ENCODE measurements at regions not wholly inside any gene's neighbourhood (a gene's known extent, or its start where the extent isn't known, plus 50 kb on each side); places are given as distances from the start of the nearest gene placed in this dataset.

DNA sequence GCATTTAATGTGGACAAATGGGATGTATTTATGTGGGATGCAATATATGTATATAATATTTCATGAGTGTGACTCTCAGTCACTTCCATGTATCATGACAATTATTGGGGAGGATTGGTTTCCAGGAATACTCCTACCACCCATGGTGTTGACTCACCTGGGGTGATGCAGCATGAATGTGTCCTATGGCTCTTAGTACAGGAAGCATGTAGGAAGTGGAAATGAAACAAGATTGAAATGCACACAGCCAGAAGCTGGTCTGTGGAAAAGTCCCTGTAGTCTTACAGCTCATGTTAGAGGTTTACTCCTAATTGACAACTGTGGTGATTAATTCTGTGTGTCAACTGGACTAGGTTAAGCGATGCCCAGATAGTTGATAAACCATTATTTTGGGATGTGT is 89.3 kb upstream of the HAAO start:
- H3K9me3 ChIP-seq (ENCODE audit: control insufficient read depth in 4 of 4, insufficient read depth in 3 of 4, low read length in 3 of 4) = no peaks in the 10 kb centered on the region
- WGBS, 2 donors = 69 to 87% methylated on average over 1 of the region's 1 CpG
- H3K27me3 ChIP-seq (ENCODE audit: control insufficient read depth in 3 of 3, insufficient read depth in 3 of 3, low read length in 2 of 3) = no peaks in the 10 kb centered on the region
- no peaks in the 10 kb centered on the region for H3K36me3 ChIP-seq (ENCODE audit: control insufficient read depth in 4 of 4, insufficient read depth in 4 of 4, low read length in 4 of 4)
- peaks cover 0 to 27% (median 2%) of the 10 kb centered on the region in 5 donors for H3K4me1 ChIP-seq (ENCODE audit: control insufficient read depth in 5 of 5, insufficient read depth in 5 of 5, low read length in 5 of 5)
- TF ChIP-seq, protein P1, sequence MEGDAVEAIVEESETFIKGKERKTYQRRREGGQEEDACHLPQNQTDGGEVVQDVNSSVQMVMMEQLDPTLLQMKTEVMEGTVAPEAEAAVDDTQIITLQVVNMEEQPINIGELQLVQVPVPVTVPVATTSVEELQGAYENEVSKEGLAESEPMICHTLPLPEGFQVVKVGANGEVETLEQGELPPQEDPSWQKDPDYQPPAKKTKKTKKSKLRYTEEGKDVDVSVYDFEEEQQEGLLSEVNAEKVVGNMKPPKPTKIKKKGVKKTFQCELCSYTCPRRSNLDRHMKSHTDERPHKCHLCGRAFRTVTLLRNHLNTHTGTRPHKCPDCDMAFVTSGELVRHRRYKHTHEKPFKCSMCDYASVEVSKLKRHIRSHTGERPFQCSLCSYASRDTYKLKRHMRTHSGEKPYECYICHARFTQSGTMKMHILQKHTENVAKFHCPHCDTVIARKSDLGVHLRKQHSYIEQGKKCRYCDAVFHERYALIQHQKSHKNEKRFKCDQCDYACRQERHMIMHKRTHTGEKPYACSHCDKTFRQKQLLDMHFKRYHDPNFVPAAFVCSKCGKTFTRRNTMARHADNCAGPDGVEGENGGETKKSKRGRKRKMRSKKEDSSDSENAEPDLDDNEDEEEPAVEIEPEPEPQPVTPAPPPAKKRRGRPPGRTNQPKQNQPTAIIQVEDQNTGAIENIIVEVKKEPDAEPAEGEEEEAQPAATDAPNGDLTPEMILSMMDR (IDR thresholded peaks at IDR 0.05; ENCODE audit: control extremely low read depth, extremely low read depth) = no peak
- no peak overlapping the region for H3K9ac ChIP-seq (ENCODE audit: insufficient read depth in 1 of 2, low read length in 2 of 2)
- H3K4me3 ChIP-seq = no peak overlapping the region
- DNase-seq (no peak), ATAC-seq (ENCODE audit: insufficient read depth, low FRiP score) (no peak)
- no peak overlapping the region for H3K27ac ChIP-seq (ENCODE audit: low read depth in 1 of 2, low read length in 1 of 2)

DNA sequence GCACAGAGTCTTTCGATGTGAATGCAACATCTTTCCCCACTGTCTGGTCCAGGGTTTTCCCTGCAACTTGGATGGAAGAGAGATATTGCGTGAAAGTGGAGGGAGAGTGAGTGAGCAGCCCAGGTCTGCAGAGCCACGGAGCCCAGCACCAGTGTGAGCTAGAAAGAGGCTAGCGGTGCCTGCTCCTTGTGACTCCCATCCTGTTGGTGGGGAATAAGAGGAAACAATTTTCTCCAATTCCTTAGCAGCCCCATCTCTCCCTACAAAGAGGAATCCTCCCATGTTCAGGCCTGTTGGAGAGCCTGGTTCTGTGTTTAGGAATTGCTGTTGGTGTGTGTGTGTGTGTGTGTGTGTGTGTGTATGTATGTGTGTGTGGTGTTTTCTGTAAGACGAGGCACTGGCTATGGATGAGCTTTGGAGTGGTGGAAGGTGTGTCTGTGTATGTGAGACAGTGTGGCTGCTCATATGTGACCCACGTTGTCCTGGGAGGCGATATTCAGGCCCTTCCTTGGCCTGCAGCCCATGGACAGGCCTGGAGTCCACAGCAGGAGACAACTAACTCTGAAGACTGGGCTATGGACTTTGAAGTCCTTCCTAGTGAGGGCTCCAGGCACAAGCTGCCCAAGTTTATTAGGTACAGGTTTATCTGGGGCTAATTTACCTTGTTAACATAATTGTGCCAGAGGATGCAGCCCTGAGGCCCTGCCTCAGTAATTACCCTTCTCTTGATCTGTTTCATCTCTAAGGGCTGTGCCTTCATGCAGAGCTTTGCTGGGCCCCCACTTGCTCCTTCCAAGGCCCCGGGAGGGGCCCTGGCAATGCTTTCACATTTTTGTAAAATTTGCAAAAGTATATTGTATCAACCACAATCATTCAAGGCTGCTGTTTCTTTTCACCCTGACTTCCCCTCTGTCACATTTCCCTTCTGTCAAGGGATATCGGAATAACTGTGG is 88.6 kb upstream of the HAAO start:
- TF ChIP-seq, protein P1 (IDR thresholded peaks at IDR 0.05; ENCODE audit: control extremely low read depth, extremely low read depth) = no peak
- DNase-seq (peak in 1 of 3 donors; percentile 21), ATAC-seq (ENCODE audit: insufficient read depth, low FRiP score) (no peak)
- Histone ChIP-seq H3K27ac (ENCODE audit: low read depth in 1 of 2, low read length in 1 of 2) (peak overlapping the region; percentile 43 to 78), H3K4me1 (ENCODE audit: control insufficient read depth in 5 of 5, insufficient read depth in 5 of 5, low read length in 5 of 5) (peaks cover 0 to 29% (median 8%) of the 10 kb centered on the region in 5 donors), H3K9ac (ENCODE audit: insufficient read depth in 1 of 2, low read length in 2 of 2) (no peak overlapping the region), H3K4me3 (no peak overlapping the region), H3K9me3 (ENCODE audit: control insufficient read depth in 4 of 4, insufficient read depth in 3 of 4, low read length in 3 of 4) (no peaks in the 10 kb centered on the region), H3K27me3 (ENCODE audit: control insufficient read depth in 3 of 3, insufficient read depth in 3 of 3, low read length in 2 of 3) (no peaks in the 10 kb centered on the region), H3K36me3 (ENCODE audit: control insufficient read depth in 4 of 4, insufficient read depth in 4 of 4, low read length in 4 of 4) (no peaks in the 10 kb centered on the region)
- 58 to 65% methylated on average over 9 of the region's 9 CpGs for WGBS, 2 donors

DNA sequence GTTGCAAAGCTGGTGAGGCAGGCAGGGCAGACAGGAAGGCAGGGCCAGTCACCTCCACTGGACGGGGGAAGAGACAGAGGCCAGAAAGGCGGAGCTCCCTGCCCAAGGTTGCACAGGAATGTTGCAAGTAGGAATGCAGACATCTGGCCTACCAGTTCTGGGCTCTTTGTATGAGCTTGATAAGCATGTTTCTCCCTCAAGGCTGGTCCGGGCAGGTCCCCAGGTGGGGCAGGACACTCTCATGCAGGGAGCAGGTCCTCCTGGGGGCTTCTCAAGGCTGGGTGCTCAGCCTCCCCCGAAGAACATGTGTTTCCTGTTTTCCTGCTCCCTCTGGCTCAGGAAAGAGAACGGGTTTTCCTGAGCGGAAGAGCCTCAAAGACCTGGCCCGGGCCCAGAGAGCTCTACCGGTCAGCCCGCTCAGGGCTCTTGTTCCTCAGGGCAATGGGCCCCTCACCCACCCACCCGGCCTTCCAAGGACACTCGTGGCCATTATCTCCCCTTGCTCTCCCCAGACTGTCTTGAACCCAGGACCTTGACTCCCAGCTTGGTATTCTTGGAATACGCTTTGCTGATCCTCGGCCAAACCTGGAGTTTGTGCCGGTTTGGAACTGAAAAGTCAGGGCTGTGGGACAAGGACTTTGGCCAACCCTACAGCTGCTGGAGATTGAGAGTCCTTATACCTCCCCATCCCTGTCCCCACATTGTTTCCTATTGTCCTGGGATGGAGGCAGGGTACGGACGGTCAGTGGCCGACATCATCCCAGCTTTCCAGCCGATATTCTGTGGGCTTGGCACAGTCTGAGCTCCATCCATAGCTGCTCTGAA is 87.7 kb upstream of the HAAO start:
- no peaks in the 10 kb centered on the region for H3K27me3 ChIP-seq (ENCODE audit: control insufficient read depth in 3 of 3, insufficient read depth in 3 of 3, low read length in 2 of 3)
- DNase-seq (peak; percentile 32 to 71 (median 32)), ATAC-seq (ENCODE audit: insufficient read depth, low FRiP score) (peak; percentile 32)
- H3K27ac ChIP-seq (ENCODE audit: low read depth in 1 of 2, low read length in 1 of 2) = peak overlapping the region; percentile 73 to 79
- H3K4me1 ChIP-seq (ENCODE audit: control insufficient read depth in 5 of 5, insufficient read depth in 5 of 5, low read length in 5 of 5) = peaks cover 0 to 38% (median 12%) of the 10 kb centered on the region in 5 donors
- H3K36me3 ChIP-seq (ENCODE audit: control insufficient read depth in 4 of 4, insufficient read depth in 4 of 4, low read length in 4 of 4) = no peaks in the 10 kb centered on the region
- H3K4me3 ChIP-seq = no peak overlapping the region
- 36 to 40% methylated on average over 18 of the region's 18 CpGs for WGBS, 2 donors
- TF ChIP-seq, protein P1 (IDR thresholded peaks at IDR 0.05; ENCODE audit: control extremely low read depth, extremely low read depth) = no peak
- no peaks in the 10 kb centered on the region for H3K9me3 ChIP-seq (ENCODE audit: control insufficient read depth in 4 of 4, insufficient read depth in 3 of 4, low read length in 3 of 4)
- no peak overlapping the region for H3K9ac ChIP-seq (ENCODE audit: insufficient read depth in 1 of 2, low read length in 2 of 2)
